Osteoblast (primary cell): ENCODE measurements at regions not wholly inside any gene's neighbourhood (a gene's known extent, or its start where the extent isn't known, plus 50 kb on each side); places are given as distances from the start of the nearest gene placed in this dataset.

ENCODE experiments used
- DNase-seq: peaks from one replicate; pipeline ENCODE4 v3.0.0; 2011; ENCODE audit warnings: low spot score, mixed read lengths; ENCODE audit not compliant: insufficient read length; ENCODE audit errors: missing footprints
- H2AFZ ChIP-seq: 2 replicates; pipeline ENCODE4 v1.6.0; 2011; ENCODE audit warnings: mild to moderate bottlenecking, low read length
- H3K27ac ChIP-seq: 2 replicates; pipeline ENCODE4 v1.5.1; 2011; ENCODE audit warnings: mild to moderate bottlenecking, low read depth, low read length, moderate library complexity
- H3K27me3 ChIP-seq: 2 replicates; pipeline ENCODE4 v1.6.0; 2012; ENCODE audit warnings: mild to moderate bottlenecking, control low read depth, inconsistent platforms, low read length, moderate library complexity; ENCODE audit not compliant: insufficient read depth
- H3K36me3 ChIP-seq: 2 replicates; pipeline ENCODE4 v1.5.1; 2011; ENCODE audit warnings: mild to moderate bottlenecking, low read length, control low read depth, moderate library complexity; ENCODE audit not compliant: insufficient read depth
- H3K4me1 ChIP-seq: 2 replicates; pipeline ENCODE4 v1.5.1; 2011; ENCODE audit warnings: mild to moderate bottlenecking, low read length, control low read depth, moderate library complexity; ENCODE audit not compliant: insufficient read depth
- H3K4me2 ChIP-seq: 2 replicates; pipeline ENCODE4 v1.6.0; 2011; ENCODE audit warnings: mild to moderate bottlenecking, low read length; ENCODE audit not compliant: insufficient read depth
- H3K4me3 ChIP-seq: fragments of 200-600 bp; sonication (generic); 3 replicates; pipeline ENCODE4 v1.5.1; 2012; ENCODE audit warnings: mild to moderate bottlenecking, low read length, inconsistent platforms; ENCODE audit not compliant: insufficient read depth
- H3K79me2 ChIP-seq: 2 replicates; pipeline ENCODE4 v1.6.0; 2012; ENCODE audit warnings: mild to moderate bottlenecking, low read length, control low read depth, inconsistent platforms; ENCODE audit not compliant: insufficient read depth
- H3K9me3 ChIP-seq: 2 replicates; pipeline ENCODE4 v1.5.1; 2011; ENCODE audit warnings: low read depth, low read length, control low read depth
- H4K20me1 ChIP-seq: 2 replicates; pipeline ENCODE4 v1.6.0; 2012; ENCODE audit warnings: mild to moderate bottlenecking, low read length, control low read depth; ENCODE audit not compliant: insufficient read depth
- TF ChIP-seq, protein P1 (sequence below): IDR thresholded peaks from 2 replicates; pipeline ENCODE4 v1.5.1; 2011; ENCODE audit warnings: mild to moderate bottlenecking, low read depth, low read length, moderate library complexity; ENCODE audit errors: extremely low read depth

DNA sequence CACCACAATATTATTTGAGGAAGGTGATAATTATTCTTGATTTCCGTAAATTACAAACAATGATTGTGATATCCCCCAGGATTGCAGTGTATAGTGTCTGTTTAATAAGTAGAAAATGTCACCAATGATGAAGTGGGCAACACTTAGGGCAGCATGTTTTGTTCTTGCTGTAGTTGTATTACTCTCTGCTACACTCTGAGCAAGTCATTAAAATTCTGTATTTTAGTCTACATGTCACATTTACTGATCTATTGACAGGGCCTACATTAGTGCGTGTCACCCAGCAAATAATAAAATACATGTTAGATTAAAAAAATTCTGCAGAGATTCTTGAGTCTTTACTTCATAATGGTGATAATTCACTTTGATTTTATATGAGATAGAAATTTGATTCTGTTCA, 247.6 kb downstream of the TMX3 start:
- Histone ChIP-seq H3K9me3 (no peaks in the 10 kb centered on the region), H3K36me3 (no peaks in the 10 kb centered on the region), H3K79me2 (no peaks in the 10 kb centered on the region), H4K20me1 (no peaks in the 10 kb centered on the region), H3K4me3 (no peak overlapping the region), H2AFZ (no peak overlapping the region), H3K27ac (no peak overlapping the region), H3K27me3 (no peaks in the 10 kb centered on the region), H3K4me1 (no peaks in the 10 kb centered on the region), H3K4me2 (no peak overlapping the region)
- TF ChIP-seq, protein P1, sequence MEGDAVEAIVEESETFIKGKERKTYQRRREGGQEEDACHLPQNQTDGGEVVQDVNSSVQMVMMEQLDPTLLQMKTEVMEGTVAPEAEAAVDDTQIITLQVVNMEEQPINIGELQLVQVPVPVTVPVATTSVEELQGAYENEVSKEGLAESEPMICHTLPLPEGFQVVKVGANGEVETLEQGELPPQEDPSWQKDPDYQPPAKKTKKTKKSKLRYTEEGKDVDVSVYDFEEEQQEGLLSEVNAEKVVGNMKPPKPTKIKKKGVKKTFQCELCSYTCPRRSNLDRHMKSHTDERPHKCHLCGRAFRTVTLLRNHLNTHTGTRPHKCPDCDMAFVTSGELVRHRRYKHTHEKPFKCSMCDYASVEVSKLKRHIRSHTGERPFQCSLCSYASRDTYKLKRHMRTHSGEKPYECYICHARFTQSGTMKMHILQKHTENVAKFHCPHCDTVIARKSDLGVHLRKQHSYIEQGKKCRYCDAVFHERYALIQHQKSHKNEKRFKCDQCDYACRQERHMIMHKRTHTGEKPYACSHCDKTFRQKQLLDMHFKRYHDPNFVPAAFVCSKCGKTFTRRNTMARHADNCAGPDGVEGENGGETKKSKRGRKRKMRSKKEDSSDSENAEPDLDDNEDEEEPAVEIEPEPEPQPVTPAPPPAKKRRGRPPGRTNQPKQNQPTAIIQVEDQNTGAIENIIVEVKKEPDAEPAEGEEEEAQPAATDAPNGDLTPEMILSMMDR: no peak
- no peak for DNase-seq

- no peaks in the 10 kb centered on the region for H3K4me1 ChIP-seq
- H3K27ac ChIP-seq: no peak overlapping the region
- H3K36me3 ChIP-seq: no peaks in the 10 kb centered on the region
- TF ChIP-seq, protein P1: no peak
- H3K4me2 ChIP-seq: no peak overlapping the region
- no peaks in the 10 kb centered on the region for H4K20me1 ChIP-seq
- no peak overlapping the region for H2AFZ ChIP-seq
- no peaks in the 10 kb centered on the region for H3K79me2 ChIP-seq
- no peak overlapping the region for H3K4me3 ChIP-seq
- DNase-seq: no peak
- H3K9me3 ChIP-seq: no peaks in the 10 kb centered on the region
- H3K27me3 ChIP-seq: no peaks in the 10 kb centered on the region
These were observed 248.2 kb downstream of the TMX3 start for GRCh38 chr18:68466672-68467071.

- Histone ChIP-seq H3K9me3 (no peaks in the 10 kb centered on the region), H3K4me1 (no peaks in the 10 kb centered on the region), H3K4me2 (no peak overlapping the region), H3K27ac (no peak overlapping the region), H3K79me2 (no peaks in the 10 kb centered on the region), H3K36me3 (no peaks in the 10 kb centered on the region), H3K4me3 (no peak overlapping the region), H4K20me1 (no peaks in the 10 kb centered on the region), H2AFZ (no peak overlapping the region), H3K27me3 (no peaks in the 10 kb centered on the region)
- DNase-seq: no peak
- TF ChIP-seq, protein P1: no peak
These were observed 252.1 kb downstream of the TMX3 start for GRCh38 chr18:68462766-68463165.

- peak; percentile 4 for DNase-seq
- H4K20me1 ChIP-seq: no peaks in the 10 kb centered on the region
- no peak overlapping the region for H2AFZ ChIP-seq
- TF ChIP-seq, protein P1: no peak
- no peak overlapping the region for H3K27ac ChIP-seq
- no peak overlapping the region for H3K4me2 ChIP-seq
- H3K36me3 ChIP-seq: no peaks in the 10 kb centered on the region
- H3K4me3 ChIP-seq: no peak overlapping the region
- H3K27me3 ChIP-seq: no peaks in the 10 kb centered on the region
- no peaks in the 10 kb centered on the region for H3K79me2 ChIP-seq
- peaks cover under 1% of the 10 kb centered on the region for H3K4me1 ChIP-seq
- no peaks in the 10 kb centered on the region for H3K9me3 ChIP-seq
These were observed 252.8 kb downstream of the TMX3 start for GRCh38 chr18:68462148-68462547.
